ENCODE measurements at regions not wholly inside any gene's neighbourhood (a gene's known extent, or its start where the extent isn't known, plus 50 kb on each side); places are given as distances from the start of the nearest gene placed in this dataset.

DNA sequence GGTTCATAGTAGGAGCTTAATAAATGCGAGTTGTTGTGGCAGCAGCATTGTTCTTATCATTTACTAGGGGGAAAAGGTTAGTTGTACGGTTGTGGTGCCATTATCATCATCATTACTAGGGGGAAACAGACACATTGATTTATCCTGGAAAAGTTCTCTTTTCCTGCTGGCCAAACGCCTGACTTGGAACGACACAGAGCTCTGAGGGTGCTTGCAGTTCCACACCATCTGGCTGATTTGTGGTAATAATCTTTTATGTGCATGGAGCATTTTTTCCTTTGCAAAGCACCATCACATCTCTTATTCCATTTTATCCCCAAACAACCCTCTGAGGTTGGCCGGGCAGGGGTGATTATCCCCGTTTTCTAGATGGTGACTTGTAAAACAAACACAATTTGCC is 219.4 kb downstream of the BUB3 start:
- WGBS, 2 donors, result 65 to 69% methylated on average over 6 of the region's 6 CpGs
- no peak overlapping the region for H3K27ac ChIP-seq
- no peaks in the 10 kb centered on the region for H3K27me3 ChIP-seq
- H3K4me3 ChIP-seq, result no peak overlapping the region
- ATAC-seq (ENCODE audit: low FRiP score in 2 of 2) (no peak), DNase-seq (no peak)
- H3K36me3 ChIP-seq, result no peaks in the 10 kb centered on the region
- peaks cover 0 to 8% (median 3%) of the 10 kb centered on the region in 4 donors for H3K4me1 ChIP-seq
- TF ChIP-seq, protein P1, sequence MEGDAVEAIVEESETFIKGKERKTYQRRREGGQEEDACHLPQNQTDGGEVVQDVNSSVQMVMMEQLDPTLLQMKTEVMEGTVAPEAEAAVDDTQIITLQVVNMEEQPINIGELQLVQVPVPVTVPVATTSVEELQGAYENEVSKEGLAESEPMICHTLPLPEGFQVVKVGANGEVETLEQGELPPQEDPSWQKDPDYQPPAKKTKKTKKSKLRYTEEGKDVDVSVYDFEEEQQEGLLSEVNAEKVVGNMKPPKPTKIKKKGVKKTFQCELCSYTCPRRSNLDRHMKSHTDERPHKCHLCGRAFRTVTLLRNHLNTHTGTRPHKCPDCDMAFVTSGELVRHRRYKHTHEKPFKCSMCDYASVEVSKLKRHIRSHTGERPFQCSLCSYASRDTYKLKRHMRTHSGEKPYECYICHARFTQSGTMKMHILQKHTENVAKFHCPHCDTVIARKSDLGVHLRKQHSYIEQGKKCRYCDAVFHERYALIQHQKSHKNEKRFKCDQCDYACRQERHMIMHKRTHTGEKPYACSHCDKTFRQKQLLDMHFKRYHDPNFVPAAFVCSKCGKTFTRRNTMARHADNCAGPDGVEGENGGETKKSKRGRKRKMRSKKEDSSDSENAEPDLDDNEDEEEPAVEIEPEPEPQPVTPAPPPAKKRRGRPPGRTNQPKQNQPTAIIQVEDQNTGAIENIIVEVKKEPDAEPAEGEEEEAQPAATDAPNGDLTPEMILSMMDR (IDR thresholded peaks at IDR 0.05), result no peak
- TF ChIP-seq POLR2AphosphoS5 (IDR thresholded peaks at IDR 0.05) (no peak), EP300 (IDR thresholded peaks at IDR 0.05) (no peak), POLR2A (IDR thresholded peaks at IDR 0.05) (no peak)
- peaks cover 0 to 3% (median 0%) of the 10 kb centered on the region in 4 donors for H3K9me3 ChIP-seq

GRCh38 chr10:123375097-123375496 is 220.9 kb downstream of the BUB3 start:
- Histone ChIP-seq H3K4me1 (peaks cover 0 to 8% (median 3%) of the 10 kb centered on the region in 4 donors), H3K27ac (no peak overlapping the region), H3K27me3 (no peaks in the 10 kb centered on the region), H3K9me3 (peaks cover 0 to 3% (median 0%) of the 10 kb centered on the region in 4 donors), H3K4me3 (no peak overlapping the region), H3K36me3 (no peaks in the 10 kb centered on the region)
- DNase-seq (no peak), ATAC-seq (ENCODE audit: low FRiP score in 2 of 2) (no peak)
- 84 to 85% methylated on average over 3 of the region's 3 CpGs for WGBS, 2 donors
- TF ChIP-seq, protein P1 (IDR thresholded peaks at IDR 0.05), result no peak
- TF ChIP-seq POLR2A (IDR thresholded peaks at IDR 0.05), result no peak
- TF ChIP-seq POLR2AphosphoS5 (IDR thresholded peaks at IDR 0.05), result no peak
- TF ChIP-seq EP300 (IDR thresholded peaks at IDR 0.05), result no peak

- no peaks in the 10 kb centered on the region for H3K36me3 ChIP-seq
- H3K27ac ChIP-seq, result no peak overlapping the region
- ATAC-seq (ENCODE audit: low FRiP score in 2 of 2) (no peak), DNase-seq (no peak)
- peaks cover 0 to 8% (median 3%) of the 10 kb centered on the region in 4 donors for H3K4me1 ChIP-seq
- TF ChIP-seq EP300 (IDR thresholded peaks at IDR 0.05) (no peak), POLR2A (IDR thresholded peaks at IDR 0.05) (no peak), POLR2AphosphoS5 (IDR thresholded peaks at IDR 0.05) (no peak)
- TF ChIP-seq, protein P1 (IDR thresholded peaks at IDR 0.05), result no peak
- no peak overlapping the region for H3K4me3 ChIP-seq
- H3K27me3 ChIP-seq, result no peaks in the 10 kb centered on the region
- H3K9me3 ChIP-seq, result no peaks in the 10 kb centered on the region
- 70 to 77% methylated on average over 1 of the region's 1 CpG for WGBS, 2 donors
Observed at GRCh38 chr10:123375738-123376137, 221.5 kb downstream of the BUB3 start.

DNA sequence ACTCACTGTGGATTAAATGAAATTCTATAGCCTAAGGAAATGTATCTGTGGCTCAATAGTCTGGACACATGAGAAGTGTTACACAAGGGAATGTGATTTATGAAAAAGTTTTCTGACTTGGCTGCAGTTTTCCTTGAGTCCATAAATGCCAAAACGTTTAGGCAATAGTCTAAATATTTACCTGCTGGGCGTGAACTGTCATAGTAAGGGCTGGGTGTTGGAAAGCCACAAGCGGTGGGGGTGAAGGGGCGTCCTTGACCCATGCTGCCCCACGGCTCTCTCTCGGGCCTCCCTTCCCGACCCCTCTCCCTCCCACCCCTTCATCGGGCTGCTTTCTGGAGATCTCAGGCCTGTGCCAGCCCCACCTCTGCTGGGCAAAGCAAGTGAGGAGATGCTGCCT is 223.7 kb downstream of the BUB3 start:
- DNase-seq (no peak), ATAC-seq (ENCODE audit: low FRiP score in 2 of 2) (peak in 1 of 2 donors; percentile 47)
- H3K4me1 ChIP-seq, result peaks cover 0 to 8% (median 3%) of the 10 kb centered on the region in 4 donors
- TF ChIP-seq POLR2A (IDR thresholded peaks at IDR 0.05) (no peak), POLR2AphosphoS5 (IDR thresholded peaks at IDR 0.05) (no peak), EP300 (IDR thresholded peaks at IDR 0.05) (no peak)
- TF ChIP-seq, protein P1 (IDR thresholded peaks at IDR 0.05), result no peak
- no peaks in the 10 kb centered on the region for H3K36me3 ChIP-seq
- no peak overlapping the region for H3K4me3 ChIP-seq
- H3K9me3 ChIP-seq, result no peaks in the 10 kb centered on the region
- no peak overlapping the region for H3K27ac ChIP-seq
- WGBS, 2 donors, result 21 to 36% methylated on average over 6 to 8 of the region's 8 CpGs
- no peaks in the 10 kb centered on the region for H3K27me3 ChIP-seq

- WGBS, 2 donors, result 93 to 100% methylated on average over 1 to 2 of the region's 2 CpGs
- Histone ChIP-seq H3K9me3 (no peaks in the 10 kb centered on the region), H3K27ac (no peak overlapping the region), H3K4me3 (no peak overlapping the region), H3K27me3 (no peaks in the 10 kb centered on the region), H3K4me1 (peaks cover 0 to 8% (median 3%) of the 10 kb centered on the region in 4 donors), H3K36me3 (no peaks in the 10 kb centered on the region)
- TF ChIP-seq, protein P1 (IDR thresholded peaks at IDR 0.05), result no peak
- TF ChIP-seq EP300 (IDR thresholded peaks at IDR 0.05) (no peak), POLR2A (IDR thresholded peaks at IDR 0.05) (no peak), POLR2AphosphoS5 (IDR thresholded peaks at IDR 0.05) (no peak)
- ATAC-seq (ENCODE audit: low FRiP score in 2 of 2), result no peak
- DNase-seq, result no peak
Observed at GRCh38 chr10:123378302-123378701, 224.1 kb downstream of the BUB3 start.
